KMS-11 (cell line): ENCODE measurements at regions not wholly inside any gene's neighbourhood (a gene's known extent, or its start where the extent isn't known, plus 50 kb on each side); places are given as distances from the start of the nearest gene placed in this dataset.

ENCODE experiments used
- H2AFZ ChIP-seq: fragments of 200-600 bp; sonication (generic); 2 replicates; pipeline ENCODE4 v1.6.1; 2016; ENCODE audit warnings: antibody characterized with exemption, mixed run types, low read depth
- H3K27ac ChIP-seq: fragments of 200-600 bp; sonication (generic); 2 replicates; pipeline ENCODE4 v1.6.1; 2016; ENCODE audit warnings: mild to moderate bottlenecking, mixed run types
- H3K27me3 ChIP-seq: fragments of 200-600 bp; sonication (generic); 2 replicates; pipeline ENCODE4 v1.6.1; 2017; ENCODE audit warnings: mild to moderate bottlenecking, low read depth, mixed run types, moderate library complexity; ENCODE audit not compliant: insufficient read depth
- H3K36me3 ChIP-seq: fragments of 200-600 bp; sonication (generic); 2 replicates; pipeline ENCODE4 v1.6.1; 2017; ENCODE audit warnings: mild to moderate bottlenecking, mixed run types; ENCODE audit not compliant: insufficient read depth
- H3K4me1 ChIP-seq: fragments of 200-600 bp; sonication (generic); 2 replicates; pipeline ENCODE4 v1.6.1; 2016; ENCODE audit warnings: mild to moderate bottlenecking, low read depth, mixed run types; ENCODE audit not compliant: poor library complexity, severe bottlenecking
- H3K4me2 ChIP-seq: fragments of 200-600 bp; sonication (generic); 2 replicates; pipeline ENCODE4 v1.7.0; 2016; ENCODE audit warnings: mild to moderate bottlenecking, mixed run types
- H3K4me3 ChIP-seq: fragments of 200-600 bp; sonication (generic); IDR thresholded peaks from 2 replicates; pipeline ENCODE4 v1.6.1; 2017; ENCODE audit warnings: low read depth, low read length, mixed read lengths; ENCODE audit not compliant: insufficient read depth
- H3K79me2 ChIP-seq: fragments of 200-600 bp; sonication (generic); 2 replicates; pipeline ENCODE4 v1.6.1; 2016; ENCODE audit warnings: low read depth, mixed run types; ENCODE audit not compliant: insufficient read depth
- H3K9ac ChIP-seq: fragments of 200-600 bp; sonication (generic); 2 replicates; pipeline ENCODE4 v1.6.1; 2016; ENCODE audit warnings: mild to moderate bottlenecking, mixed run types
- H4K20me1 ChIP-seq: fragments of 200-600 bp; sonication (generic); 2 replicates; pipeline ENCODE4 v1.6.1; 2016; ENCODE audit warnings: mild to moderate bottlenecking, mixed run types; ENCODE audit not compliant: insufficient read depth
- CTCF ChIP-seq: fragments of 200-600 bp; sonication (generic); conservative IDR thresholded peaks from 2 replicates; pipeline ENCODE4 v1.6.1; 2017; ENCODE audit warnings: low read depth, mild to moderate bottlenecking, antibody characterized with exemption, low read length, moderate library complexity, mixed read lengths

DNA sequence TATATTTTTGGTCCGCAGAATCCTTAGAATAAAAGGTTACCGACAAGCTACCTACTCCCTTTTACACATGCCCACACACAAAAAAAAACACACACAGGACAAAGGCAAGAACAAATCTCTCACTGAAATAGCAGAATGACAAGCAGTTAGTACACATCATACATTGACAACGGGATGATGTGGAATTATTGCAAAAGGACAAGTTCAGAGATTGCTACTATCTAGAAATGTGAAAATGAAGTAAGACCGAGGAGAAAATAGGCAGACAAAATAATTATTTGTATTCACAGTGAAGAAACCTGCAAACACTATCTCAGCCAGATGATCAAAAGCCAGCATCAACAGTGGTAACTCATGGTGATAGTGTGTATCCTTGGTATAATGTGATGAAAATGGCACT is 112.2 kb upstream of the C3orf80 start:
- no peaks in the 10 kb centered on the region for H3K27me3 ChIP-seq

DNA sequence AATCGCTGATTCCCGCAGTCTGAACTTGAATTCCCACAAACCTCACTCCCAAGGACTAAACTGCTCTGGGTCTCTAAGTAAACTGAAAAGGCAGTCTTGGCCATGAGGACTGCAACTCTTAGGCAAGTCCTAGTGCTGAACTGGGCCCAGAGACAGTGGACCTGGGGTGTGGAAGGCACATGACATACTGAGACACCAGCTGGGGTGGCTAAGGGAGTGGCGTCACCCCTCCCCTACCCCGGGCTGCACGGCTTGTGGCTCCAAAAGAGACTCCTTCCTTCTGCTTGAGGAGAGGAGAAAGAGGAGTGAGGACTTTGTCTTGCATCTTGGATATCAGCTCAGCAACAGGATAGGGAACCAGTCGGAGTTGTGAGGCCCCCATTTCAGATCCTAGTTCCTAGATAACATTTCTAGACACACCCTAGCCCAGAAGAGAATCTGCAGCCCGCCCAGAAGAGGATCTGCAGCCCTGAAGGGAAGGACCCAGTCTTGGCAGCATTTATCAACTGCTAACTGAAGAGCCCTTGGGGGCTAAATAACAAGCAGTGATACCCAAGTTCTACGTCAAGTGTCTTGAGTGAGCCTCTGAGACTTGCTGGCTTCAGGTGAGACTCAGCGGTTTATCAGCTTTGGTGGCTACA is 110.7 kb upstream of the C3orf80 start:
- no peaks in the 10 kb centered on the region; the same call in 1 of the 2 replicates for H3K36me3 ChIP-seq
- H2AFZ ChIP-seq: no peak overlapping the region
- H3K27ac ChIP-seq: no peak overlapping the region
- H4K20me1 ChIP-seq: no peaks in the 10 kb centered on the region
- no peaks in the 10 kb centered on the region for H3K4me1 ChIP-seq
- H3K9ac ChIP-seq: no peak overlapping the region
- H3K27me3 ChIP-seq: no peaks in the 10 kb centered on the region
- no peak overlapping the region for H3K4me2 ChIP-seq
- no peaks in the 10 kb centered on the region for H3K79me2 ChIP-seq
- H3K4me3 ChIP-seq: no peak overlapping the region
- TF ChIP-seq CTCF: no peak

More for the DNA sequence above, 112.2 kb upstream of the C3orf80 start:
- Histone ChIP-seq H2AFZ (no peak overlapping the region), H4K20me1 (no peaks in the 10 kb centered on the region), H3K4me1 (no peaks in the 10 kb centered on the region), H3K4me3 (no peak overlapping the region), H3K36me3 (no peaks in the 10 kb centered on the region; the same call in 1 of the 2 replicates), H3K79me2 (no peaks in the 10 kb centered on the region), H3K9ac (no peak overlapping the region), H3K27ac (no peak overlapping the region), H3K4me2 (no peak overlapping the region)
- TF ChIP-seq CTCF: no peak

GRCh38 chr3:160115387-160115786 is 109.8 kb upstream of the C3orf80 start:
- Histone ChIP-seq H2AFZ (no peak overlapping the region), H3K4me3 (no peak overlapping the region), H3K4me2 (no peak overlapping the region), H3K79me2 (no peaks in the 10 kb centered on the region), H4K20me1 (no peaks in the 10 kb centered on the region), H3K27me3 (no peaks in the 10 kb centered on the region), H3K9ac (no peak overlapping the region), H3K4me1 (no peaks in the 10 kb centered on the region), H3K36me3 (no peaks in the 10 kb centered on the region; the same call in 1 of the 2 replicates), H3K27ac (no peak overlapping the region)
- no peak for TF ChIP-seq CTCF

GRCh38 chr3:160124224-160124623 is 101.0 kb upstream of the C3orf80 start:
- Histone ChIP-seq H3K4me3 (no peak overlapping the region), H3K79me2 (no peaks in the 10 kb centered on the region), H3K4me1 (no peaks in the 10 kb centered on the region), H3K4me2 (no peak overlapping the region), H3K27me3 (no peaks in the 10 kb centered on the region), H3K27ac (no peak overlapping the region), H4K20me1 (no peaks in the 10 kb centered on the region), H2AFZ (no peak overlapping the region), H3K9ac (no peak overlapping the region), H3K36me3 (no peaks in the 10 kb centered on the region)
- TF ChIP-seq CTCF: no peak
